NCI-H146 (cell line): ENCODE measurements at regions not wholly inside any gene's neighbourhood (a gene's known extent, or its start where the extent isn't known, plus 50 kb on each side); places are given as distances from the start of the nearest gene placed in this dataset.
A peak's percentile ranks its signal among the peaks of the same experiment; 100 is the strongest.
"Not testable (repeated sequence)": the region's sequence is repeated elsewhere in the genome, so short reads cannot be mapped to it uniquely, and the experiment has no call there.

Experiments used
- DNase-seq: peaks from one replicate; lab custom pipeline; 2025; lab: John Stamatoyannopoulos, UW

- no peak for DNase-seq
These were observed 346.8 kb downstream of the TRIM36 start for GRCh38 chr5:114822863-114823262.

GRCh38 chr5:114822436-114822835 is 347.3 kb downstream of the TRIM36 start:
- no peak for DNase-seq

GRCh38 chr5:114790403-114790792 is 379.3 kb downstream of the TRIM36 start:
- DNase-seq: no peak

- peak; percentile 42 for DNase-seq
These were observed 379.8 kb downstream of the TRIM36 start for GRCh38 chr5:114789773-114790402.

GRCh38 chr5:114782869-114783268 is 386.8 kb downstream of the TRIM36 start:
- DNase-seq: no peak

- DNase-seq: no peak
These were observed 387.5 kb downstream of the TRIM36 start for GRCh38 chr5:114782177-114782576.

- no peak for DNase-seq
These were observed 389.4 kb downstream of the TRIM36 start for GRCh38 chr5:114780290-114780689.

- DNase-seq: no peak
These were observed 382.5 kb downstream of the KCNN2 start for GRCh38 chr5:114744406-114744805.

- DNase-seq: no peak
These were observed 372.4 kb downstream of the KCNN2 start for GRCh38 chr5:114734238-114734637.

GRCh38 chr5:114729986-114730385 is 368.1 kb downstream of the KCNN2 start:
- no peak for DNase-seq

- peak; percentile 44 for DNase-seq
These were observed 365.5 kb downstream of the KCNN2 start for GRCh38 chr5:114727358-114727757.

GRCh38 chr5:114726131-114726530 is 364.3 kb downstream of the KCNN2 start:
- no peak for DNase-seq

- DNase-seq: no peak
These were observed 357.4 kb downstream of the KCNN2 start for GRCh38 chr5:114719268-114719667.

- DNase-seq: no peak
These were observed 355.1 kb downstream of the KCNN2 start for GRCh38 chr5:114716955-114717354.

GRCh38 chr5:114704225-114704893 is 342.5 kb downstream of the KCNN2 start:
- DNase-seq: not testable (repeated sequence)

- DNase-seq: no peak
These were observed 340.9 kb downstream of the KCNN2 start for GRCh38 chr5:114702731-114703130.

GRCh38 chr5:114702136-114702535 is 340.3 kb downstream of the KCNN2 start:
- DNase-seq: peak; percentile 7

GRCh38 chr5:114700823-114701222 is 339.0 kb downstream of the KCNN2 start:
- DNase-seq: no peak

- no peak for DNase-seq
These were observed 333.5 kb downstream of the KCNN2 start for GRCh38 chr5:114695292-114695904.

- no peak for DNase-seq
These were observed 324.5 kb downstream of the KCNN2 start for GRCh38 chr5:114686356-114686755.

- DNase-seq: no peak
These were observed 316.9 kb downstream of the KCNN2 start for GRCh38 chr5:114678778-114679177.

- peak; percentile 2 for DNase-seq
These were observed 303.7 kb downstream of the KCNN2 start for GRCh38 chr5:114665551-114665950.

GRCh38 chr5:114660791-114661190 is 298.9 kb downstream of the KCNN2 start:
- no peak for DNase-seq
